ENCODE measurements at regions not wholly inside any gene's neighbourhood (a gene's known extent, or its start where the extent isn't known, plus 50 kb on each side); places are given as distances from the start of the nearest gene placed in this dataset.

GRCh38 chr13:44718467-44718866 is 142.3 kb upstream of the TSC22D1 start:
- ATAC-seq (ENCODE audit: poor library complexity) (no peak), DNase-seq (no peak)
- H3K9me3 ChIP-seq (ENCODE audit: control insufficient read depth in 1 of 2, insufficient read depth in 1 of 2, low read length in 2 of 2): no peaks in the 10 kb centered on the region
- CTCF ChIA-PET: no interaction called here
- H3K27me3 Mint-ChIP-seq: peaks cover 4% of the 10 kb centered on the region
- TF ChIP-seq, protein P1, sequence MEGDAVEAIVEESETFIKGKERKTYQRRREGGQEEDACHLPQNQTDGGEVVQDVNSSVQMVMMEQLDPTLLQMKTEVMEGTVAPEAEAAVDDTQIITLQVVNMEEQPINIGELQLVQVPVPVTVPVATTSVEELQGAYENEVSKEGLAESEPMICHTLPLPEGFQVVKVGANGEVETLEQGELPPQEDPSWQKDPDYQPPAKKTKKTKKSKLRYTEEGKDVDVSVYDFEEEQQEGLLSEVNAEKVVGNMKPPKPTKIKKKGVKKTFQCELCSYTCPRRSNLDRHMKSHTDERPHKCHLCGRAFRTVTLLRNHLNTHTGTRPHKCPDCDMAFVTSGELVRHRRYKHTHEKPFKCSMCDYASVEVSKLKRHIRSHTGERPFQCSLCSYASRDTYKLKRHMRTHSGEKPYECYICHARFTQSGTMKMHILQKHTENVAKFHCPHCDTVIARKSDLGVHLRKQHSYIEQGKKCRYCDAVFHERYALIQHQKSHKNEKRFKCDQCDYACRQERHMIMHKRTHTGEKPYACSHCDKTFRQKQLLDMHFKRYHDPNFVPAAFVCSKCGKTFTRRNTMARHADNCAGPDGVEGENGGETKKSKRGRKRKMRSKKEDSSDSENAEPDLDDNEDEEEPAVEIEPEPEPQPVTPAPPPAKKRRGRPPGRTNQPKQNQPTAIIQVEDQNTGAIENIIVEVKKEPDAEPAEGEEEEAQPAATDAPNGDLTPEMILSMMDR (IDR thresholded peaks at IDR 0.05): no peak
- POLR2A ChIA-PET: no interaction called here
- H3K27ac Mint-ChIP-seq: no peak overlapping the region
- no peak overlapping the region for H3K4me3 Mint-ChIP-seq
- H3K27me3 ChIP-seq (ENCODE audit: control insufficient read depth in 1 of 2, insufficient read depth in 2 of 2, low read length in 2 of 2): no peaks in the 10 kb centered on the region
- H3K4me3 ChIP-seq (ENCODE audit: low read length): no peak overlapping the region
- intact Hi-C loops (cut with DNase I, micrococcal nuclease): no loop called here
- no peak overlapping the region for H3K27ac ChIP-seq (ENCODE audit: low read depth in 1 of 2, low read length in 2 of 2)
- H3K36me3 Mint-ChIP-seq (ENCODE audit: low read depth): no peaks in the 10 kb centered on the region
- no peaks in the 10 kb centered on the region for H3K36me3 ChIP-seq (ENCODE audit: insufficient read depth, low read length)
- H3K4me1 Mint-ChIP-seq (ENCODE audit: low read depth): no peaks in the 10 kb centered on the region
- H3K4me1 ChIP-seq (ENCODE audit: insufficient read depth, low read length): no peaks in the 10 kb centered on the region
- H3K9me3 Mint-ChIP-seq: no peaks in the 10 kb centered on the region

DNA sequence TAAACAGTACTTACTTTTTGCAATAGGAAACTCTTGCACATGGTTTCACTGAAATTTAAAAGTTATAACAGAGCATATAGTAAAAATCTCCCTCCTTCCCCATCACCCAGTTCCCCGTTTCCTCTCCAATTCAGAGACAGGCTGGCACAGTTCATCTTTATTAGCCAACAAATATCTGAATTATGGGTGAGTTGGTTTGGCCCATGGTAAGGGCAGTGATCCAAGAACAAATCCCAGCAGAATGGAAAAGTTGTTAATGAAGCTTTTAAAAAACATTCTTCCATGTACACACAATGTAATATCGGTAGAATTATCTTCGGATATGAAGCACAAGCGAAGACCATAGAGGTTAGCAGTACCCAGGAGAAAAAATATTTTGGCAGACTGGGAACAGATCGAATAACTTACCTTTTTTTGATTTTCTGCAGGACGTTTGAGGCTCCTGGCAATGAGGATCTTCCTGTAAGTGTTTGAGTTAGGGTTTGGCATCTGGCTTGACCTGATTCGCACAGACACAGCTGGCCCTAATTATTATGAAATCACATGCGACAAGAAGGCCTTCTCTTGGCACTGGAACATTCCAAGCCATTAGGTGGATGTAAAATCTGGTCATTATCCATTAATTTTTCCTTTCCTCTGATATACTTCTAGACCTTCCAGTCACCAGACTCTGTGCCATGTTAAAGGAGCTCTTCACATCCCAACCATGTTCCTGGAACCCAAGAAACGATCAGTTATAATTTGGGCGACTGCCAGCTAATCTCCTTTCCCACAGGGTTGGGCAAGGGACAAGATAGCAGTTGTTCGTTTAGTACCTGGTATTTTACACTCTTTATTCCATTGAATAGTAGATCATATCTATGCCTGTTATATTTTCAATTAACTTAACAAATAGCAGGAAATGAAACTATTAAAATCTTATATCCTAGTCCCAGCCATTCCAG is 139.4 kb upstream of the TSC22D1 start:
- Histone ChIP-seq H3K27me3 (ENCODE audit: control insufficient read depth in 1 of 2, insufficient read depth in 2 of 2, low read length in 2 of 2) (no peaks in the 10 kb centered on the region), H3K27ac (ENCODE audit: low read depth in 1 of 2, low read length in 2 of 2) (no peak overlapping the region), H3K4me1 (ENCODE audit: insufficient read depth, low read length) (no peaks in the 10 kb centered on the region), H3K9me3 (ENCODE audit: control insufficient read depth in 1 of 2, insufficient read depth in 1 of 2, low read length in 2 of 2) (no peaks in the 10 kb centered on the region), H3K36me3 (ENCODE audit: insufficient read depth, low read length) (no peaks in the 10 kb centered on the region), H3K4me3 (ENCODE audit: low read length) (no peak overlapping the region)
- H3K27me3 Mint-ChIP-seq: peaks cover 4% of the 10 kb centered on the region
- no peak for DNase-seq
- POLR2A ChIA-PET: no interaction called here
- TF ChIP-seq, protein P1 (IDR thresholded peaks at IDR 0.05): no peak
- intact Hi-C loops (cut with DNase I, micrococcal nuclease): no loop called here
- ATAC-seq (ENCODE audit: poor library complexity): no peak
- H3K36me3 Mint-ChIP-seq (ENCODE audit: low read depth): no peaks in the 10 kb centered on the region
- H3K4me3 Mint-ChIP-seq: no peak overlapping the region
- no peak overlapping the region for H3K27ac Mint-ChIP-seq
- no peaks in the 10 kb centered on the region for H3K9me3 Mint-ChIP-seq
- CTCF ChIA-PET: no interaction called here
- H3K4me1 Mint-ChIP-seq (ENCODE audit: low read depth): no peaks in the 10 kb centered on the region

DNA sequence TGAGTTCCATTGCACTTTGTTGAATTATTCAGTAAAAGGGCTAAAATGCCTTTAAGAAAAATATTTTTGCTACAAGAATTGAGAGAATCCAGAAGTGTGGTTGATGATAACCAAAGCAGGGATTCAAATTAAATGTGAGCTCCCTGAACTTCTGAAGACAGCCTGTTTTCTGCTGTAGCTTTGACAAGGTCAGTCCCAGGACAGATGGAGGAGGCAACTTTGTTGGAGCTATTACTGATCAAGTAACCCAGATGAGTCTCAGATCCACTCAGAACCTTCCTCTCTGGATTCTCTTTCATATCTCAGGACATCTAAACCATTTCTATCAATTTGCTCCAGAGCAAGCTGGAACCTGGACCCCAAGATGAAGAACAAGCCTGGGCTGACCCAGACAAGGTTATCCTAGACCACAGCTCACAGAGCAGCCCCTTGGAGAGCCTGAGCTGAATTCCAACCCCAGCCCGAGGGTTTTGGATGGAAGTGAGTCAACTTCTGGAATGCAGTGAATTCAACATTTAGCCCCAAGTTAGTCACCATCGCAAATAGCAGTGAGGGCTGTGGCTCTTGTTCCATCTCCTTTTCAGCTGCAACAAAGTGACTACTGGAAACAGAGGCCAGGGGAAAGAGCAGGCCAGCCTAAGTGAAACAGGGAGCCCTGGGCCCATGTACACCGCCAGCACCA is 137.8 kb upstream of the TSC22D1 start:
- H3K27me3 Mint-ChIP-seq: peaks cover 4% of the 10 kb centered on the region
- TF ChIP-seq, protein P1 (IDR thresholded peaks at IDR 0.05): no peak
- no peaks in the 10 kb centered on the region for H3K36me3 Mint-ChIP-seq (ENCODE audit: low read depth)
- H3K27me3 ChIP-seq (ENCODE audit: control insufficient read depth in 1 of 2, insufficient read depth in 2 of 2, low read length in 2 of 2): no peaks in the 10 kb centered on the region
- no peak overlapping the region for H3K27ac Mint-ChIP-seq
- POLR2A ChIA-PET: no interaction called here
- H3K27ac ChIP-seq (ENCODE audit: low read depth in 1 of 2, low read length in 2 of 2): no peak overlapping the region
- no peak overlapping the region for H3K4me3 ChIP-seq (ENCODE audit: low read length)
- H3K4me1 ChIP-seq (ENCODE audit: insufficient read depth, low read length): no peaks in the 10 kb centered on the region
- no peaks in the 10 kb centered on the region for H3K4me1 Mint-ChIP-seq (ENCODE audit: low read depth)
- DNase-seq (no peak), ATAC-seq (ENCODE audit: poor library complexity) (no peak)
- CTCF ChIA-PET: no interaction called here
- H3K4me3 Mint-ChIP-seq: no peak overlapping the region
- no peaks in the 10 kb centered on the region for H3K36me3 ChIP-seq (ENCODE audit: insufficient read depth, low read length)
- intact Hi-C loops (cut with DNase I, micrococcal nuclease): no loop called here
- H3K9me3 ChIP-seq (ENCODE audit: control insufficient read depth in 1 of 2, insufficient read depth in 1 of 2, low read length in 2 of 2): no peaks in the 10 kb centered on the region
- H3K9me3 Mint-ChIP-seq: no peaks in the 10 kb centered on the region

All from CD4-positive, alpha-beta T cell (primary cell).